Mammary epithelial cell (primary cell): ENCODE measurements at regions not wholly inside any gene's neighbourhood (a gene's known extent, or its start where the extent isn't known, plus 50 kb on each side); places are given as distances from the start of the nearest gene placed in this dataset.

ENCODE experiments used
- EZH2 ChIP-seq: IDR thresholded peaks from 2 replicates; pipeline ENCODE4 v1.6.1; 2012; ENCODE audit warnings: low read length, inconsistent platforms, borderline replicate concordance
- TF ChIP-seq, protein P1 (sequence below), 2 donors: IDR thresholded peaks in 1 of 2; conservative IDR thresholded peaks in 1 of 2; 2 replicates each; pipeline ENCODE4 v1.5.1; 2011 to 2012; ENCODE audit warnings: inconsistent platforms in 2 of 2, low read length in 2 of 2, mild to moderate bottlenecking in 2 of 2, control low read depth in 1 of 2, low read depth in 1 of 2; ENCODE audit not compliant: insufficient read depth in 1 of 2; ENCODE audit errors: extremely low read depth in 1 of 2

DNA sequence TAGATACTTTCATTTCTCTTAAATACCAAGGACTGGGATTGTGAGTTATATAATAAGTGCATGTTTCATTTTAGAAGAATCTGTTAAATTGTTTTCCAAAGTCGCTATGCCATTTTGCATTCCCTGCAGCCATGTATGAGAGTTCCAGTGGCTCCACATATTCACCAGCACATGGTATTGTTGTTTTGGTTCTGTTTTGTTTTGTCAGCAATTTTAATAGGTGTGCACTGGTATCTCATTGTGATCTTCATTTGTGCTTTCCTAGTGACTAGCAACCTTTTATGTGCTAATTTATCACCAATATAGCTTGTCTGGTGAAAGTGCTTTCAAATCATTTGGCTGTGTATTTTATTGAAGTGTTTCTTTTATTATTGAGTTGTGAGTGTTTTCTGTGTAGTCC lies 278.9 kb downstream of the ZNF516 start:
- TF ChIP-seq, protein P1, sequence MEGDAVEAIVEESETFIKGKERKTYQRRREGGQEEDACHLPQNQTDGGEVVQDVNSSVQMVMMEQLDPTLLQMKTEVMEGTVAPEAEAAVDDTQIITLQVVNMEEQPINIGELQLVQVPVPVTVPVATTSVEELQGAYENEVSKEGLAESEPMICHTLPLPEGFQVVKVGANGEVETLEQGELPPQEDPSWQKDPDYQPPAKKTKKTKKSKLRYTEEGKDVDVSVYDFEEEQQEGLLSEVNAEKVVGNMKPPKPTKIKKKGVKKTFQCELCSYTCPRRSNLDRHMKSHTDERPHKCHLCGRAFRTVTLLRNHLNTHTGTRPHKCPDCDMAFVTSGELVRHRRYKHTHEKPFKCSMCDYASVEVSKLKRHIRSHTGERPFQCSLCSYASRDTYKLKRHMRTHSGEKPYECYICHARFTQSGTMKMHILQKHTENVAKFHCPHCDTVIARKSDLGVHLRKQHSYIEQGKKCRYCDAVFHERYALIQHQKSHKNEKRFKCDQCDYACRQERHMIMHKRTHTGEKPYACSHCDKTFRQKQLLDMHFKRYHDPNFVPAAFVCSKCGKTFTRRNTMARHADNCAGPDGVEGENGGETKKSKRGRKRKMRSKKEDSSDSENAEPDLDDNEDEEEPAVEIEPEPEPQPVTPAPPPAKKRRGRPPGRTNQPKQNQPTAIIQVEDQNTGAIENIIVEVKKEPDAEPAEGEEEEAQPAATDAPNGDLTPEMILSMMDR (conservative IDR thresholded peaks at IDR 0.05 in 1 of 2, IDR thresholded peaks at IDR 0.05 in 1 of 2; ENCODE audit: extremely low read depth in 1 of 2, insufficient read depth in 1 of 2, low read depth in 1 of 2, low read length in 2 of 2), result no peak
- TF ChIP-seq EZH2, result no peak
